Type B pancreatic cell (in vitro differentiated cells): ENCODE measurements at regions not wholly inside any gene's neighbourhood (a gene's known extent, or its start where the extent isn't known, plus 50 kb on each side); places are given as distances from the start of the nearest gene placed in this dataset.

ENCODE experiments used
- DNase-seq: peaks from one replicate; pipeline ENCODE4 v3.0.0; 2021; ENCODE audit warnings: mixed read lengths; ENCODE audit not compliant: unreplicated experiment; ENCODE audit errors: extremely low spot score
- H3K27ac Mint-ChIP-seq: 2 replicates; pipeline ENCODE4 v1.8.0; 2021; ENCODE audit warnings: mild to moderate bottlenecking, mixed read lengths
- H3K27me3 Mint-ChIP-seq: 2 replicates; pipeline ENCODE4 v1.8.0; 2021; ENCODE audit warnings: mixed read lengths
- H3K36me3 Mint-ChIP-seq: 2 replicates; pipeline ENCODE4 v1.8.0; 2021; ENCODE audit warnings: mixed read lengths
- H3K4me1 Mint-ChIP-seq: one replicate; pipeline ENCODE4 v1.8.0; 2021; ENCODE audit warnings: mixed read lengths; ENCODE audit not compliant: unreplicated experiment
- H3K4me3 Mint-ChIP-seq: 2 replicates; pipeline ENCODE4 v1.8.0; 2021; ENCODE audit warnings: mild to moderate bottlenecking, mixed read lengths
- H3K9me3 Mint-ChIP-seq: 2 replicates; pipeline ENCODE4 v1.8.0; 2021; ENCODE audit warnings: mixed read lengths
- CTCF ChIP-seq: fragments of 200-600 bp; sonication (generic); conservative IDR thresholded peaks from 2 replicates; pipeline ENCODE4 v1.5.0; 2021; ENCODE audit warnings: antibody characterized with exemption, mild to moderate bottlenecking

DNA sequence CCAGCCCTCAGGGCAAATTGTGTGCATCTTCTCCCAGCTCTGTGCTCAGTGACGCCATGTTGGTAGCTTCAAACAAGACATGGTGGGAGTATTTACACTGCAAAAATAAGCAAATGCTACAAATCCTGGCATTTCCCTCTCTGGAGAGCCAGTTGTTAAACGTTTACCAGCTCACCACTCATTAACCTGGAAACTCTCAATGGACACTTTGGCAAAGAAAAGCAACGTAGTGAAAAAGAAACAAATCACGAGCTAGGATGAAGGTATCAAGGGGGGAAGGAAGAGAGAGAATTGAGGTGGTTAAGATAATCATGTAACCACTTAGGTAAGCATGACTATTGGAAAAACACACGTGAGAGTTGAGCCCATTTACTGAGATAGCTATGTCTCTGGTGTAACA is 72.5 kb downstream of the MRPS30 start:
- Mint-ChIP-seq H3K4me1 (peaks cover 5% of the 10 kb centered on the region), H3K27me3 (no peaks in the 10 kb centered on the region), H3K27ac (no peak overlapping the region), H3K9me3 (no peaks in the 10 kb centered on the region), H3K4me3 (no peak overlapping the region), H3K36me3 (no peaks in the 10 kb centered on the region)
- TF ChIP-seq CTCF = no peak
- DNase-seq = no peak

GRCh38 chr5:44884036-44884435 is 75.3 kb downstream of the MRPS30 start:
- DNase-seq = no peak
- Mint-ChIP-seq H3K4me3 (no peak overlapping the region), H3K9me3 (no peaks in the 10 kb centered on the region), H3K27me3 (no peaks in the 10 kb centered on the region), H3K27ac (no peak overlapping the region), H3K36me3 (no peaks in the 10 kb centered on the region), H3K4me1 (no peaks in the 10 kb centered on the region)
- no peak for TF ChIP-seq CTCF

DNA sequence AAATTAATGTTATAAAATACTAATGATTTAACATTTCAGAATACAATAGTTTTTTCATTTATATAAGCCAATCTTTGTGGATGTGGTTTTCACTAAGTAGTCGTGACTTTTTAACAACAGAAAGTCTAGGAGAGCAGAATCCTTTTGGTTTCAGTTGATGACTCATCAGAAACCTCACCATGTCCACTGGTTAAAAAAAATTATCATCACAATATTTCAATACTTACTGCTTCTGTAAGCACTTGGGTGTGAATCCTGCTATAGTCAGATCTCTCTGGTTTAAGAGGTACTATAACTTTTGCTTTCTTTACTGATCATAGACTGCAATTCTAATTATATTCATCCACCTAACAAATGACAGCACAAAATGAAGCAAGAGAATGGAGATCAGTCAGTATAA is 77.2 kb downstream of the MRPS30 start:
- no peak for TF ChIP-seq CTCF
- H3K27ac Mint-ChIP-seq = no peak overlapping the region
- no peaks in the 10 kb centered on the region for H3K4me1 Mint-ChIP-seq
- H3K27me3 Mint-ChIP-seq = no peaks in the 10 kb centered on the region
- DNase-seq = no peak
- H3K9me3 Mint-ChIP-seq = no peaks in the 10 kb centered on the region
- H3K4me3 Mint-ChIP-seq = no peak overlapping the region
- H3K36me3 Mint-ChIP-seq = no peaks in the 10 kb centered on the region

- H3K27me3 Mint-ChIP-seq = no peaks in the 10 kb centered on the region
- H3K4me3 Mint-ChIP-seq = no peak overlapping the region
- H3K4me1 Mint-ChIP-seq = no peaks in the 10 kb centered on the region
- H3K9me3 Mint-ChIP-seq = no peaks in the 10 kb centered on the region
- H3K27ac Mint-ChIP-seq = no peak overlapping the region
- DNase-seq = no peak
- TF ChIP-seq CTCF = no peak
- H3K36me3 Mint-ChIP-seq = no peaks in the 10 kb centered on the region
These were observed 79.0 kb downstream of the MRPS30 start for GRCh38 chr5:44887722-44888121.

DNA sequence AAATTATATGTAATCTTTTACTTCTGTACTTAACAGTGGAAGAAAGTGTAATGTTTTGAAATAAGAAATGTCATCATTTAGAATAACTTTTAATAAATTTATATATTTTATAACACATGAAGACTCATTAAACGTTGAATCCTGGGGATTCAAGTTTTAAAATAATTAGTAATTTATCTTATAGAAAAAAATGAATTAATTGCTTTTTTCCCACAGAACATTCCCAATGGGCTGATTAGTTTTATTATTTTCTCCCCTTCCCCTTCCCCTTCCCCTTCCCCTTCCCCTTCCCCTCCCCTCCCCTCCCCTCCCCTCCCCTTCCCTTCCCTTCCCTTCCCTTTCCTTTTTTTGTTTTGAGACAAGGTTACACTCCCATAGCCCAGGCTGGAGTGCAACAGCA is 79.7 kb downstream of the MRPS30 start:
- Mint-ChIP-seq H3K4me1 (no peaks in the 10 kb centered on the region), H3K9me3 (no peaks in the 10 kb centered on the region), H3K27ac (no peak overlapping the region), H3K4me3 (no peak overlapping the region), H3K27me3 (no peaks in the 10 kb centered on the region), H3K36me3 (no peaks in the 10 kb centered on the region)
- no peak for DNase-seq
- no peak for TF ChIP-seq CTCF

DNA sequence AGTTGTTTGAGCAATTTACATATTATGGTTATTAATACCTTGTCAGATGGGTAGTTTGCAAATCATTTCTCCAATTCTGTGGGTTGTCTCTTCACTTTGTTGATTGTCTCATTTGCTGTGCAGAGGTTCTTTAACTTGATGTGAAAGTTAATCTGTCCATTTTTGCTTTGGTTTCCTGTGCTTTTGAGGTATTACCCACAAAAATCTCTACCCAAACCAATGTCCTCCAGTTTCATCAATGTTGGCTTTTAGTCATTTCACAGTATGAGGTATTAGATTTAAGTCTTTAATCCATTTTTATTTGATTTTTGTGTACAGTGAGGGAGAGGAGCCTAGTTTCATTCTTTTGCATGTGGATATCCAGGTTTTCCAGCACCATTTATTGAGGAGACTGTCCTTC is 82.4 kb downstream of the MRPS30 start:
- H3K4me3 Mint-ChIP-seq = no peak overlapping the region
- H3K36me3 Mint-ChIP-seq = no peaks in the 10 kb centered on the region
- no peak overlapping the region for H3K27ac Mint-ChIP-seq
- no peak for TF ChIP-seq CTCF
- DNase-seq = no peak
- H3K4me1 Mint-ChIP-seq = no peaks in the 10 kb centered on the region
- no peaks in the 10 kb centered on the region for H3K9me3 Mint-ChIP-seq
- no peaks in the 10 kb centered on the region for H3K27me3 Mint-ChIP-seq
